ENCODE measurements at regions not wholly inside any gene's neighbourhood (a gene's known extent, or its start where the extent isn't known, plus 50 kb on each side); places are given as distances from the start of the nearest gene placed in this dataset.

DNA sequence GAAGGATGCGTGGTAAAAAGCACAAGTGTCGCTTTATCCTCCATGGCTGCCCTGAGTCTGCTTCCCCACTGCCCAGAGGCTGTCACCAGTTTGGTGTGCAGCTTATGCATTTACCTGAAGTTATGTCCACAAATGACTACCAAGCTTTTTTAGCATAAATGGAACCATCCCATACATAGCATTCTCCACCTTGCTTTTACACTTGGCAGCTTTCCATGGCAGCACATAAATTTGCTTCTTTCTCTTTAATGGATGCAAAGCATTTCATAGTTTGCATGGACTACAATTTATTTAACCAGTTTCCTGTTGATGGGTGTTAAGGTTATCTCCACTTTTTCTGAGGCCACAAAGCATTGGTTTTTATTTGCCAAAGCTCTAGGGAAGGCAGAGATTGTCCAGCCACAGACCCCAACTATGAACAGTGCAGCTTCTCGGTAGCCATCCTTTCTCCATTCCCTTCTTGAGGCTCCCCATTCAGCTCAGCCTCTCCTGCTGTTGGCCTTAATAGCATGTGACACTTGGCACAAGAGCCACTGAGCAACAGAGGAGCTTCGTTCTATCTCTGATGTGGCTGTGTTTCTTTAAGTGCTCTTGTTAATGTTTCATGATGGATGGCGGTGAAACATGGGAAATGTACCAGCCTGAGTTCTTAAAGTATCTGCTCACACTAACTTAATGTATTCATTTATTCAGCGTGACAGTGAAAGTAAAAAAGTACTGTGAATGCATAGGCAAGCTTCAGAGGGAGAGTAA lies 59.8 kb upstream of the NAV2 start:
- H3K9me3 ChIP-seq = no peaks in the 10 kb centered on the region
- H3K36me3 ChIP-seq = no peaks in the 10 kb centered on the region
- WGBS, 2 donors = 78 to 84% methylated on average over 6 of the region's 6 CpGs
- no peak overlapping the region for H3K27ac ChIP-seq
- intact Hi-C loops (cut with DNase I) = no loop called here
- no peaks in the 10 kb centered on the region for H3K27me3 ChIP-seq
- H3K4me1 ChIP-seq = peaks cover 0 to 8% (median 0%) of the 10 kb centered on the region in 3 donors
- no peak for DNase-seq
- no peak overlapping the region for H3K4me3 ChIP-seq
- TF ChIP-seq CTCF (IDR thresholded peaks at IDR 0.05) (no peak), POLR2A (IDR thresholded peaks at IDR 0.05) (no peak)

GRCh38 chr11:19651653-19652052 lies 61.0 kb upstream of the NAV2 start:
- intact Hi-C loops (cut with DNase I) = no loop called here
- 72 to 92% methylated on average over 2 of the region's 2 CpGs for WGBS, 2 donors
- H3K9me3 ChIP-seq = no peaks in the 10 kb centered on the region
- H3K4me1 ChIP-seq = peaks cover 0 to 8% (median 0%) of the 10 kb centered on the region in 3 donors
- H3K27me3 ChIP-seq = no peaks in the 10 kb centered on the region
- no peaks in the 10 kb centered on the region for H3K36me3 ChIP-seq
- H3K4me3 ChIP-seq = no peak overlapping the region
- H3K27ac ChIP-seq = no peak overlapping the region
- no peak for DNase-seq
- TF ChIP-seq CTCF (IDR thresholded peaks at IDR 0.05) (no peak), POLR2A (IDR thresholded peaks at IDR 0.05) (no peak)

GRCh38 chr11:19651028-19651427 lies 61.6 kb upstream of the NAV2 start:
- no peaks in the 10 kb centered on the region for H3K27me3 ChIP-seq
- H3K27ac ChIP-seq = no peak overlapping the region
- 83 to 85% methylated on average over 2 of the region's 2 CpGs for WGBS, 2 donors
- TF ChIP-seq CTCF (IDR thresholded peaks at IDR 0.05) (no peak), POLR2A (IDR thresholded peaks at IDR 0.05) (no peak)
- H3K4me3 ChIP-seq = no peak overlapping the region
- peaks cover 0 to 6% (median 0%) of the 10 kb centered on the region in 3 donors for H3K4me1 ChIP-seq
- no peaks in the 10 kb centered on the region for H3K36me3 ChIP-seq
- DNase-seq = no peak
- H3K9me3 ChIP-seq = no peaks in the 10 kb centered on the region
- intact Hi-C loops (cut with DNase I) = no loop called here

DNA sequence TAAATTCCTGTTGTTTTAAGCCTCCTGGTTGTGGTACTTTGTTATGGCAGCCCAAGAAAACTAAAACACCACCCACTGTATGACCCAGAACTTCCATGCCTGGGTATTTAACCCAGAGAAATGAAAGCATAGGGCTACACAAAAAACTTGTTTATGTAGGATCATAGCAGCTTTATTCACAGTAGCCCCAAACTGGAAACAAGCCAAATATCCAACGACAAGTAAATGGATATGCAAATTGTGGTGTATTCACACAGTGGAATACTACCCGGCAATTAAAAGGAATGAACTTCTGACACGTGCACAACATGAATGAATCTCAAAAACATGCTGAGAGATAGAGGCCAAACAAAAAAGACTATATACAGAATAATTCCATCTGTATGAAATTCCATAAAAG lies 62.2 kb upstream of the NAV2 start:
- H3K36me3 ChIP-seq = no peaks in the 10 kb centered on the region
- H3K9me3 ChIP-seq = no peaks in the 10 kb centered on the region
- H3K27me3 ChIP-seq = no peaks in the 10 kb centered on the region
- WGBS, 2 donors = 63 to 72% methylated on average over 3 of the region's 3 CpGs
- H3K27ac ChIP-seq = no peak overlapping the region
- no peak overlapping the region for H3K4me3 ChIP-seq
- TF ChIP-seq POLR2A (IDR thresholded peaks at IDR 0.05) (no peak), CTCF (IDR thresholded peaks at IDR 0.05) (no peak)
- H3K4me1 ChIP-seq = peaks cover 0 to 4% (median 0%) of the 10 kb centered on the region in 3 donors
- intact Hi-C loops (cut with DNase I) = no loop called here
- no peak for DNase-seq

GRCh38 chr11:19649751-19650150 lies 62.9 kb upstream of the NAV2 start:
- WGBS, 2 donors = 73 to 84% methylated on average over 4 of the region's 4 CpGs
- H3K27ac ChIP-seq = no peak overlapping the region
- H3K27me3 ChIP-seq = no peaks in the 10 kb centered on the region
- DNase-seq = no peak
- TF ChIP-seq CTCF (IDR thresholded peaks at IDR 0.05) = no peak
- TF ChIP-seq POLR2A (IDR thresholded peaks at IDR 0.05) = no peak
- intact Hi-C loops (cut with DNase I) = no loop called here
- no peaks in the 10 kb centered on the region for H3K36me3 ChIP-seq
- no peaks in the 10 kb centered on the region for H3K9me3 ChIP-seq
- no peak overlapping the region for H3K4me3 ChIP-seq
- peaks cover 0 to 4% (median 0%) of the 10 kb centered on the region in 3 donors for H3K4me1 ChIP-seq

All from esophagus squamous epithelium (tissue), 5 donors.